LoVo (cell line): ENCODE measurements at regions not wholly inside any gene's neighbourhood (a gene's known extent, or its start where the extent isn't known, plus 50 kb on each side); places are given as distances from the start of the nearest gene placed in this dataset.

ENCODE experiments used
- DNase-seq: peaks from one replicate; pipeline ENCODE4 v3.0.0-alpha.2; 2016; ENCODE audit warnings: low spot score

GRCh38 chr17:36756695-36757094, 155.3 kb downstream of the MRM1 start:
- DNase-seq: no peak

- no peak for DNase-seq
These were observed 159.0 kb downstream of the MRM1 start for GRCh38 chr17:36760425-36760824.

- no peak for DNase-seq
These were observed 160.0 kb downstream of the MRM1 start for GRCh38 chr17:36761203-36761950.

GRCh38 chr17:36765436-36766043, 164.2 kb downstream of the MRM1 start:
- no peak for DNase-seq

- DNase-seq: no peak
These were observed 167.0 kb downstream of the MRM1 start for GRCh38 chr17:36768394-36768793.

GRCh38 chr17:36773039-36773438, 164.2 kb upstream of the LHX1 start:
- DNase-seq: no peak

- DNase-seq: no peak
These were observed 160.2 kb upstream of the LHX1 start for GRCh38 chr17:36777118-36777517.

GRCh38 chr17:36778448-36778847, 158.8 kb upstream of the LHX1 start:
- no peak for DNase-seq

- no peak for DNase-seq
These were observed 157.7 kb upstream of the LHX1 start for GRCh38 chr17:36779550-36779949.

GRCh38 chr17:36784633-36785032, 152.6 kb upstream of the LHX1 start:
- no peak for DNase-seq

GRCh38 chr17:36786867-36787266, 150.4 kb upstream of the LHX1 start:
- DNase-seq: no peak

GRCh38 chr17:36791150-36791941, 145.9 kb upstream of the LHX1 start:
- no peak for DNase-seq

- DNase-seq: no peak
These were observed 145.3 kb upstream of the LHX1 start for GRCh38 chr17:36791942-36792475.

- DNase-seq: no peak
These were observed 144.4 kb upstream of the LHX1 start for GRCh38 chr17:36792849-36793248.

- no peak for DNase-seq
These were observed 143.3 kb upstream of the LHX1 start for GRCh38 chr17:36793976-36794375.

- DNase-seq: no peak
These were observed 129.6 kb upstream of the LHX1 start for GRCh38 chr17:36807496-36808179.

- no peak for DNase-seq
These were observed 129.1 kb upstream of the LHX1 start for GRCh38 chr17:36808180-36808661.

- no peak for DNase-seq
These were observed 124.5 kb upstream of the LHX1 start for GRCh38 chr17:36812762-36813161.

- no peak for DNase-seq
These were observed 123.9 kb upstream of the LHX1 start for GRCh38 chr17:36813357-36813756.

GRCh38 chr17:36813957-36814563, 123.2 kb upstream of the LHX1 start:
- DNase-seq: no peak

GRCh38 chr17:36814958-36815357, 122.3 kb upstream of the LHX1 start:
- DNase-seq: no peak
